OCI-LY3 (cell line): ENCODE measurements at regions not wholly inside any gene's neighbourhood (a gene's known extent, or its start where the extent isn't known, plus 50 kb on each side); places are given as distances from the start of the nearest gene placed in this dataset.

Source experiments
- CTCF ChIP-seq: fragments of 200-600, 300-600 bp; sonication (generic); IDR thresholded peaks from 2 replicates; pipeline ENCODE4 v1.5.1; 2014; ENCODE audit warnings: antibody characterized with exemption, low read length, low read depth
- EZH2phosphoT487 ChIP-seq: fragments of 200-600 bp; shearing (Covaris generic); IDR thresholded peaks from 2 replicates; pipeline ENCODE4 v1.6.1; 2018; ENCODE audit warnings: antibody characterized with exemption, mixed run types, low read depth

DNA sequence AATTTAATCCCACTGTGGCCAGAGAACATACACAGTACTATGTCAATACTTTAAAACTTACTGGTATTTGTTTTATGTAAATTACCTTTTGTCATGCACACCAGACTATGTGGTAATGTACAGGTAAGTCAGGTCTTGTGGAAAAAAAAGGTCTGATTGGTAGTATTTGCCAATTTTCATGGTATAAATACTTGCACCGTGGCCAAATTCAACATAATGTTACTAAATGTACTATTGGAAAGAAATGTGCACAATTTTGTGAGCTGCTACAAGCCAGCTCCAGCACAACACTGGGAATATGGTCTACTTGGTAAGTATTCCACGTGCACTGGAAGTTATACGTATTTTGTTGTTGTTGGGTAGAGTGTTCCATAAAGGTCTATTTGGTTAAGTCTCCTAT, 392.5 kb downstream of the RPS24 start:
- TF ChIP-seq CTCF (no peak), EZH2phosphoT487 (no peak)
